ENCODE measurements at regions not wholly inside any gene's neighbourhood (a gene's known extent, or its start where the extent isn't known, plus 50 kb on each side); places are given as distances from the start of the nearest gene placed in this dataset.

DNA sequence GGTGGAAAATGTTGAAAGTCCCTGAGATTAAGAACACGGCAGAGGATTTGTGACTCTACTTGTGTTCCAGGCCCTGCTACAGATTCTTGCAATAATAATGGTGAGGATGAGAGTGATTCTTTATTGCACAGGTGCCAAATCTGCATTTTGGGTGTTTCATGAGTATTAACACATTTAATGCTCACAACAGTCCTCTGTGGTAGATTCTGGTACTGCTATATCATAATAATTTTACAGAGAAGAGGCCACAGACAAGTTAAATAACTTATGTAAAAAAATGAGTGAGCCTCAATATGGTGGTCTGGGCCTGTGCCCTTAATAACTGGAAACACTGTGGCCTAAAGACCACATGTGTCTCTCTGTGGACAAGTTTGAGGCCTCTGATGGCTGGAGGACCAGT is 124.3 kb downstream of the C4orf33 start:
- TF ChIP-seq, protein P1, sequence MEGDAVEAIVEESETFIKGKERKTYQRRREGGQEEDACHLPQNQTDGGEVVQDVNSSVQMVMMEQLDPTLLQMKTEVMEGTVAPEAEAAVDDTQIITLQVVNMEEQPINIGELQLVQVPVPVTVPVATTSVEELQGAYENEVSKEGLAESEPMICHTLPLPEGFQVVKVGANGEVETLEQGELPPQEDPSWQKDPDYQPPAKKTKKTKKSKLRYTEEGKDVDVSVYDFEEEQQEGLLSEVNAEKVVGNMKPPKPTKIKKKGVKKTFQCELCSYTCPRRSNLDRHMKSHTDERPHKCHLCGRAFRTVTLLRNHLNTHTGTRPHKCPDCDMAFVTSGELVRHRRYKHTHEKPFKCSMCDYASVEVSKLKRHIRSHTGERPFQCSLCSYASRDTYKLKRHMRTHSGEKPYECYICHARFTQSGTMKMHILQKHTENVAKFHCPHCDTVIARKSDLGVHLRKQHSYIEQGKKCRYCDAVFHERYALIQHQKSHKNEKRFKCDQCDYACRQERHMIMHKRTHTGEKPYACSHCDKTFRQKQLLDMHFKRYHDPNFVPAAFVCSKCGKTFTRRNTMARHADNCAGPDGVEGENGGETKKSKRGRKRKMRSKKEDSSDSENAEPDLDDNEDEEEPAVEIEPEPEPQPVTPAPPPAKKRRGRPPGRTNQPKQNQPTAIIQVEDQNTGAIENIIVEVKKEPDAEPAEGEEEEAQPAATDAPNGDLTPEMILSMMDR (IDR thresholded peaks at IDR 0.05): no peak
- no peak for TF ChIP-seq ZFX (IDR thresholded peaks at IDR 0.05; ENCODE audit: borderline replicate concordance)
